GM23248 (cell line): ENCODE measurements at regions not wholly inside any gene's neighbourhood (a gene's known extent, or its start where the extent isn't known, plus 50 kb on each side); places are given as distances from the start of the nearest gene placed in this dataset.

ENCODE experiments used
- DNase-seq: peaks from one replicate; pipeline ENCODE4 v3.0.0-alpha.2; 2015
- H2AFZ ChIP-seq: fragments of 200-600 bp; sonication (generic); 2 replicates; pipeline ENCODE4 v1.6.1; 2016; ENCODE audit warnings: antibody characterized with exemption
- H3F3A ChIP-seq: fragments of 200-600 bp; sonication (generic); 2 replicates; pipeline ENCODE4 v1.6.1; 2016; ENCODE audit warnings: mild to moderate bottlenecking, antibody characterized with exemption, mixed run types; ENCODE audit not compliant: insufficient read depth
- H3K27ac ChIP-seq: fragments of 200-600 bp; sonication (generic); 2 replicates; pipeline ENCODE4 v1.5.1; 2016; ENCODE audit warnings: mild to moderate bottlenecking
- H3K27me3 ChIP-seq: fragments of 200-600 bp; sonication (generic); replicated peaks from 2 replicates; pipeline ENCODE4 v1.6.1; 2016; ENCODE audit warnings: mild to moderate bottlenecking; ENCODE audit not compliant: insufficient read depth
- H3K36me3 ChIP-seq: fragments of 200-600 bp; sonication (generic); 2 replicates; pipeline ENCODE4 v1.6.1; 2016; ENCODE audit warnings: low read depth, mild to moderate bottlenecking
- H3K4me1 ChIP-seq: fragments of 200-600 bp; sonication (generic); 2 replicates; pipeline ENCODE4 v1.6.1; 2016; ENCODE audit warnings: mild to moderate bottlenecking; ENCODE audit not compliant: insufficient read depth
- H3K4me2 ChIP-seq: fragments of 200-600 bp; sonication (generic); one replicate; pipeline ENCODE4 v1.6.1; 2016; ENCODE audit warnings: mild to moderate bottlenecking; ENCODE audit not compliant: unreplicated experiment
- H3K4me3 ChIP-seq: fragments of 200-600 bp; sonication (generic); 2 replicates; pipeline ENCODE4 v1.5.1; 2016; ENCODE audit warnings: mild to moderate bottlenecking
- H3K79me2 ChIP-seq: fragments of 200-600 bp; sonication (generic); 2 replicates; pipeline ENCODE4 v1.6.1; 2016; ENCODE audit warnings: mild to moderate bottlenecking; ENCODE audit not compliant: insufficient read depth
- H3K9ac ChIP-seq: fragments of 200-600 bp; sonication (generic); 2 replicates; pipeline ENCODE4 v1.6.1; 2016; ENCODE audit warnings: mild to moderate bottlenecking
- H3K9me2 ChIP-seq: fragments of 200-600 bp; sonication (generic); 2 replicates; pipeline ENCODE4 v1.6.1; 2016; ENCODE audit warnings: mixed run types, mild to moderate bottlenecking, moderate library complexity; ENCODE audit not compliant: insufficient read depth
- H3K9me3 ChIP-seq: fragments of 200-600 bp; sonication (generic); one replicate; pipeline ENCODE4 v1.6.1; 2017; ENCODE audit warnings: low read depth
- H4K20me1 ChIP-seq: fragments of 200-600 bp; sonication (generic); 2 replicates; pipeline ENCODE4 v1.6.0; 2016; ENCODE audit not compliant: insufficient read depth
- EZH2 ChIP-seq: fragments of 200-600 bp; sonication (generic); IDR thresholded peaks from 2 replicates; pipeline ENCODE4 v1.6.1; 2018; ENCODE audit warnings: antibody characterized with exemption, mild to moderate bottlenecking; ENCODE audit not compliant: insufficient read depth, poor library complexity, severe bottlenecking
- EZH2phosphoT487 ChIP-seq: fragments of 200-600 bp; sonication (generic); IDR thresholded peaks from 2 replicates; pipeline ENCODE4 v1.6.1; 2018; ENCODE audit warnings: antibody characterized with exemption, moderate library complexity, mild to moderate bottlenecking, low read depth; ENCODE audit not compliant: insufficient read depth
- WGBS, 2 experiments: methylation state at CpG; one replicate each; pipeline ENCODE4 v1.1.6; 2015 to 2017; ENCODE audit warnings: low lambda C conversion rate in 2 of 2, low coverage in 1 of 2; ENCODE audit errors: missing lambda C conversion rate in 2 of 2; 5-methylcytosine and 5-hydroxymethylcytosine counted together
- in situ Hi-C: fragments of 300-500 bp; cut with MboI; formaldehyde crosslinking; loops from 2 replicates; pipeline ENCODE4 v1.15.0; 2020

GRCh38 chr3:153259956-153260355, 97.9 kb downstream of the RAP2B start:
- Histone ChIP-seq H3K79me2 (no peaks in the 10 kb centered on the region), H3K9ac (no peak overlapping the region), H3F3A (peaks cover 18% of the 10 kb centered on the region), H3K4me1 (peaks cover 21% of the 10 kb centered on the region), H3K4me2 (no peak overlapping the region), H2AFZ (0 out of 2 replicates have a peak overlapping the region, but pooled peaks have one; percentile 12), H4K20me1 (no peaks in the 10 kb centered on the region), H3K4me3 (no peak overlapping the region), H3K9me2 (no peaks in the 10 kb centered on the region), H3K27me3 (no peaks in the 10 kb centered on the region), H3K9me3 (no peaks in the 10 kb centered on the region), H3K27ac (no peak overlapping the region), H3K36me3 (no peaks in the 10 kb centered on the region)
- 42 to 44% methylated on average over 3 of the region's 3 CpGs for WGBS, 2 experiments
- TF ChIP-seq EZH2phosphoT487 (no peak), EZH2 (no peak)
- DNase-seq = no peak
- in situ Hi-C loops = no loop called here

GRCh38 chr3:153260681-153261080, 98.7 kb downstream of the RAP2B start:
- H3K36me3 ChIP-seq = no peaks in the 10 kb centered on the region

DNA sequence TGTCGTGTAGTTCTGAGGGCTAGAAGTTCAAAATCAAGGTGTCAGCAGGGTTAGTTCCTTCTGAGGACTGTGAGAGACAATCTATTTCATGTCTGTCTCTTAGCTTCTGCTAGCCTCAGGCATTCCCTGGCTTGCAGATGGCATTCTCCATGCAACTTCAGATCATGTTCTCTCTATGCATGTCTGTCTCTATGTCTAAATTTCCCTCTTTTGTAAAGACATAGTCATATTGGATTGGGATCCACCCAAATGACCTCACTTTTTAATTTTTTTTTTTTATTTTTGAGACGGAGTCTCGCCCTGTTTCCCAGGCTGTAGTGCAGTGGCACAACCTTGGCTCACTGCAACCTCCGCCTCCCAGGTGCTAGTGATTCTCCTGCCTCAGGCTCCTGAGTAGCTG, 104.6 kb downstream of the RAP2B start:
- WGBS, 2 experiments = 73 to 81% methylated on average over 4 of the region's 4 CpGs
- no peaks in the 10 kb centered on the region for H3K9me2 ChIP-seq
- TF ChIP-seq EZH2phosphoT487 = no peak
- no peak for TF ChIP-seq EZH2

More at GRCh38 chr3:153260681-153261080, 98.7 kb downstream of the RAP2B start:
- in situ Hi-C loops = no loop called here
- no peak overlapping the region for H3K4me3 ChIP-seq
- no peaks in the 10 kb centered on the region for H3K79me2 ChIP-seq
- H3K9me3 ChIP-seq = no peaks in the 10 kb centered on the region
- H3K4me2 ChIP-seq = no peak overlapping the region
- H3K27me3 ChIP-seq = no peaks in the 10 kb centered on the region
- DNase-seq = no peak
- WGBS, 2 experiments = 88 to 90% methylated on average over 1 of the region's 1 CpG
- no peaks in the 10 kb centered on the region for H4K20me1 ChIP-seq
- no peak overlapping the region for H2AFZ ChIP-seq
- peaks cover 18% of the 10 kb centered on the region for H3F3A ChIP-seq
- TF ChIP-seq EZH2phosphoT487 (no peak), EZH2 (no peak)
- H3K9ac ChIP-seq = no peak overlapping the region
- H3K4me1 ChIP-seq = peaks cover 21% of the 10 kb centered on the region
- no peak overlapping the region for H3K27ac ChIP-seq
- H3K9me2 ChIP-seq = no peaks in the 10 kb centered on the region

DNA sequence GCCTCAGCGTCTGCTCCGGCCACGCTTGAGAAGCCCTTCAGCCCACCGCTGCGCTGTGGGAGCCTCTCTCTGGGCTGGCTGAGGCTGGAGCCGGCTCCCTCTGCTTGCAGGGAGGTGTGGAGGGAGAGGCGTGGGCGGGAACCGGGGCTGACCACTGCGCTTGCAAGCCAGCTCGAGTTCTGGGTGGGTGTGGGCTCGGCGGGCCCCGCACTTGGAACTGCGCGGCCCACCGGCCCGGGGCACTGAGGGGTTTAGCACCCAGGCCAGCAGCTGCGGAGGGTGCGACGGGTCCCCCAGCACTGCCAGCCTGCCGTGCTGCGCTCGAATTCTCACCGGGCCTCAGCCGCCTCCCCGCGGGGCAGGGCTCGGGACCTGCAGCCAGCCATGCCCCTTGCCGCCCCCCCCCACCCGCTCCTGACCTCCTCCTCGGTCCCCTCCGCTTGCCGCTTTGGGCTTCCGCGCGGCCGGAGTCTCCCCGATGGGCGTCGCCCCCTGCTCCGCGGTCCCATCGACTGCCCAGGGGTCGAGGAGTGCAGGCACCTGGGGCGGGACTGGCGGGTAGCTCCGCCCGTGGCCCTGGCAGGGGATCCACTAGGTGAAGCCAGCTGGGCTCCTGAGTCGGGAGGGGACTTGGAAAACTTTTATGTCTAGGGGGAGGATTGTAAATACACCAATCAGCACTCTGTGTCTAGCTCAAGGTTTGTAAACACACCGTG, 106.7 kb downstream of the RAP2B start:
- Histone ChIP-seq H3K27me3 (no peaks in the 10 kb centered on the region), H3K9me2 (no peaks in the 10 kb centered on the region), H3K4me1 (peaks cover 4% of the 10 kb centered on the region), H3K27ac (no peak overlapping the region), H4K20me1 (no peaks in the 10 kb centered on the region), H3K9me3 (no peaks in the 10 kb centered on the region), H3F3A (peaks cover 7% of the 10 kb centered on the region; the same call in 1 of the 2 replicates), H3K4me3 (no peak overlapping the region), H3K36me3 (no peaks in the 10 kb centered on the region), H3K79me2 (no peaks in the 10 kb centered on the region), H2AFZ (no peak overlapping the region), H3K4me2 (no peak overlapping the region), H3K9ac (no peak overlapping the region)
- no peak for DNase-seq
- in situ Hi-C loops = no loop called here
- WGBS, 2 experiments = 95 to 97% methylated on average over 27 to 47 of the region's 51 CpGs
- TF ChIP-seq EZH2phosphoT487 = no peak
- no peak for TF ChIP-seq EZH2

More for the DNA sequence above, 104.6 kb downstream of the RAP2B start:
- no peaks in the 10 kb centered on the region for H3K27me3 ChIP-seq
- in situ Hi-C loops = no loop called here
- no peaks in the 10 kb centered on the region for H3K79me2 ChIP-seq
- H3K4me2 ChIP-seq = no peak overlapping the region
- H3F3A ChIP-seq = no peaks in the 10 kb centered on the region
- no peak overlapping the region for H3K27ac ChIP-seq
- no peak overlapping the region for H2AFZ ChIP-seq
- H4K20me1 ChIP-seq = no peaks in the 10 kb centered on the region
- no peaks in the 10 kb centered on the region for H3K9me3 ChIP-seq
- DNase-seq = no peak
- no peak overlapping the region for H3K9ac ChIP-seq
- H3K4me3 ChIP-seq = no peak overlapping the region
- no peaks in the 10 kb centered on the region for H3K4me1 ChIP-seq
- no peaks in the 10 kb centered on the region for H3K36me3 ChIP-seq
